Astrocyte of the spinal cord (primary cell): ENCODE measurements at regions not wholly inside any gene's neighbourhood (a gene's known extent, or its start where the extent isn't known, plus 50 kb on each side); places are given as distances from the start of the nearest gene placed in this dataset.

Source experiments
- DNase-seq: peaks from one replicate; pipeline ENCODE4 v3.0.0; 2011; ENCODE audit warnings: low read depth, low spot score
- H3K4me3 ChIP-seq: 2 replicates; pipeline ENCODE4 v1.5.1; 2011; ENCODE audit warnings: low read depth, mild to moderate bottlenecking, low read length, moderate library complexity
- CTCF ChIP-seq: IDR thresholded peaks from 2 replicates; pipeline ENCODE4 v1.5.1; 2012; ENCODE audit warnings: low read depth, mild to moderate bottlenecking, low read length, inconsistent platforms
- in situ Hi-C: cut with HindIII; loops from 2 replicates; pipeline ENCODE4 v1.10.0; 2017; ENCODE audit warnings: low sequenced_read_pairs

DNA sequence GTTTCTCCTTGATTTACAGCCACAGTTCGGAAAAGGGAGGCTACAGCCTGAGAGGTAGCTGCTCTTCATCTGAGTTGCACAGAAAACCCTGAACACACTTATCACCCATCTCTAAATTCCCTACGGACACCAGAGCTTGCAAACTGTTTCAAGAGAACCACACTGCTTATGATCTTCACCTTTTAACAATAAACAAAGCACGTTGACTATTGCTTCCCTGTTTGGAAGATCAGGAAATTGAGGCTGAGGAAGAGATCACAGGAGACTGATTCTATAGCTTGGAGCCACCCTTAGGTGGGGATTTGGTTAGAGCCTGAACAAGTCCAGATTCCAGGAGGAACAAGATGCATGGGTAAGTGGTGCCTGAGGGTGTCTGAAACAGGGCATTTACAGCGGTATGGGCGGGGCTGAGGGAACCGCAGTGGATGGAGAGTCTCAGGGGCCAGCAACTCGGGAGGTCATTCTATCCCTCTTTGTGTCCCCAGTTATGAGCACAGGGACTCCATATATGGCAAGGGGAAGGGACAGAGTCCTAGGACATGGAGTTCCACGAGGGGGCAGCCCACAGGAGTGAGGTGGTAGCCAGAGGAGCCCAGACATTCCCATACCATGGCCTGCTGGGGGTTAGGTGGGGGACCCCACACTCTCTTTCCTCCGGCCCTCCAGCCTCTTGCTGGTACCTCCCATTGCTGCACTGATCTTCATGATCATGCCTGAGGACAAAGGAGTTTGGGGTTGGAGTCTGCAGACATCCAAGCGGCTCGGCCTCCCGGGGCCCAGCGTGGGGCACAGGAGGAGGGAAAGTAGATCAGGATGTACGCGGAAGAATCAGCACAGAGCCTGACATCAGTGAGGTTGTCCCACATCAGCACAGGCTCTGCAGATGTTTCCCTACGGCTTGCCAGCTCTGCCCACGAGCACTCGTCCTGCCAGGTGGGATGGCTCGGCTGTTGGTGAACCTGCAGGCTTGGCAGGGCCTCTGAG, 162.3 kb upstream of the ZNF536 start:
- H3K4me3 ChIP-seq, result no peak overlapping the region
- no peak for TF ChIP-seq CTCF
- in situ Hi-C loops, result no loop called here
- DNase-seq, result no peak

DNA sequence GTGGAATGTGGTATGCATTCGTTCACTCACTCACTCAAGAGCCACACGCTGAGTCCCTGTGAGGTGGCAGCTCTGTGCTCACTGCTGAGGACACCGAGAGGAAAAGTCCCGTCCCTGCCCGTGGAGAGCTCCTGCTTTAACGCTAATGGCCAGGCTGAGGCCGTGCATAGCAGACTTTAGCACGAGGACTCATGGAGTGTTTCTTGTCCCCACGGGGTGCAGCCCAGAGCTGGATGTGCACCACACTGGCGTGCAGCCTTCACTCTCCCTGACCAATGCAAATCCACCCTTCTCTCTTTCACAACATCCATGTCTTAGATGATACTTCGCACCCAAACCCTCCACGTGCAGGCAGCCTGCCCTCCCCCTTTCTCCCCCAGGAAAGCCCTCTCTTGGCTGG, 159.6 kb upstream of the ZNF536 start:
- DNase-seq, result no peak
- no peak for TF ChIP-seq CTCF
- no peak overlapping the region for H3K4me3 ChIP-seq
- in situ Hi-C loops, result no loop called here

- H3K4me3 ChIP-seq, result no peak overlapping the region
- TF ChIP-seq CTCF, result no peak
- in situ Hi-C loops, result no loop called here
- DNase-seq, result no peak
Observed at GRCh38 chr19:30214651-30215051, 157.5 kb upstream of the ZNF536 start.

- no peak for DNase-seq
- no peak overlapping the region for H3K4me3 ChIP-seq
- TF ChIP-seq CTCF, result no peak
- in situ Hi-C loops, result no loop called here
Observed at GRCh38 chr19:30215248-30215647, 156.9 kb upstream of the ZNF536 start.

DNA sequence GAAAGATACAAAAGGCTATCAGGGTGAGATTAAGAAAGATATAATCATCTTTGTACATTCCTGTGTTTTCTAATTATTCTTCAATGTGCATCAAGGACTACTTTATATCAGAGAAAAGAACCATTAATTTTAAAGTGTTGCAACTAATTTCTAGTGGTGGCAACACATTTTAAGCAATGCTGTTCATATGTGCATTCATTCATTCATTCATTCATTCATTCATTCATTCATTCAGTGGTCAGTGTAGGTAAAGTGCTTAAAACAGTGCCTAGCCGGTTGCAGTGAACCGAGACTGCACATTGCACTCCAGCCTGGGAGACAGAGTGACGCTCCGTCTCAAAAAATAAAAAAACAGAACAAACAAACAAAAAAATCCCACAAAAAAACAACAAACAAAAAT, 155.7 kb upstream of the ZNF536 start:
- TF ChIP-seq CTCF, result no peak
- in situ Hi-C loops, result no loop called here
- DNase-seq, result no peak
- no peak overlapping the region for H3K4me3 ChIP-seq

DNA sequence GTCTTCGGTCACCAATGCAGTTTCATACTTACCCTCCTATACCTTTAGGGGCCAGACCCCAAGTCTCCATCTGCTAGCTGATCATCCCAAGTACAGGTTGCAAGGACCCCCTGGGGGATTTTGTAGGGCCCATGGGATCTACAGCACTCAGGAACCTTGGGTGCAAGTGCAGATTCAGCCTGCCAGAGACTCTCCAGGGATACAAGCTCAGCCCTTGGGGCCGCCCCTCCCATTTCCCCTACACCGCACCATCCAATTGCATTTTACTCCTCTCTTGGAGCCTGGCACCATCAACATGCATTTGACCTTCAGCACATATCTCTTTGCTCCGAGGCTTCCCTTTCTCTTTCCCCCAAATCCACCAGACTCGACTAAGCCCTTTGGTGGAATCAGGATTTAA, 154.7 kb upstream of the ZNF536 start:
- DNase-seq, result no peak
- no peak overlapping the region for H3K4me3 ChIP-seq
- in situ Hi-C loops, result no loop called here
- no peak for TF ChIP-seq CTCF
